H1 (cell line): ENCODE measurements at regions not wholly inside any gene's neighbourhood (a gene's known extent, or its start where the extent isn't known, plus 50 kb on each side); places are given as distances from the start of the nearest gene placed in this dataset.

Source experiments
- CTCF ChIA-PET: fragments of 300-600 bp; sonication (Branson Sonifier 250); formaldehyde crosslinking; loops from one replicate; lab custom pipeline; 2021; ENCODE audit not compliant: partially characterized antibody; lab: Charles Lee
- POLR2A ChIA-PET: fragments of 300-600 bp; sonication (Branson Sonifier 250); formaldehyde crosslinking; loops from one replicate; lab custom pipeline; 2021; ENCODE audit warnings: inconsistent platforms; ENCODE audit not compliant: partially characterized antibody; lab: Charles Lee
- DNase-seq, 2 experiments: peaks; one replicate each; pipeline versions ENCODE4 v3.0.0 to v3.0.0-alpha.2; 2010 to 2022; ENCODE audit warnings: low spot score in 2 of 2, low read depth in 1 of 2, mixed read lengths in 1 of 2
- FAIRE-seq: peaks from 2 replicates; lab custom pipeline; 2011; peaks lifted over from hg19 to GRCh38; lab: Jason Lieb, UNC
- H2AFZ ChIP-seq: 2 replicates; pipeline ENCODE4 v1.8.1; 2012; ENCODE audit warnings: low read length, inconsistent platforms
- H2AK5ac ChIP-seq: 2 replicates; pipeline ENCODE4 v1.6.1; 2013; ENCODE audit warnings: low read depth, low read length
- H2BK120ac ChIP-seq: replicated peaks from 2 replicates; pipeline ENCODE3; 2013; ENCODE audit warnings: low read depth, low read length, inconsistent platforms
- H2BK12ac ChIP-seq: 2 replicates; pipeline ENCODE4 v1.6.1; 2013; ENCODE audit warnings: low read depth, low read length
- H2BK15ac ChIP-seq: 2 replicates; pipeline ENCODE4 v1.6.1; 2013; ENCODE audit warnings: low read length
- H2BK20ac ChIP-seq: 2 replicates; pipeline ENCODE4 v1.6.1; 2013; ENCODE audit warnings: low read length
- H2BK5ac ChIP-seq: 2 replicates; pipeline ENCODE4 v1.6.1; 2013; ENCODE audit warnings: low read depth, low read length
- H3K14ac ChIP-seq: 2 replicates; pipeline ENCODE4 v1.6.1; 2013; ENCODE audit warnings: inconsistent platforms; ENCODE audit not compliant: insufficient read length
- H3K18ac ChIP-seq: 2 replicates; pipeline ENCODE4 v1.6.1; 2013; ENCODE audit warnings: low read length; ENCODE audit errors: extremely low read depth
- H3K23ac ChIP-seq: 2 replicates; pipeline ENCODE4 v1.6.1; 2013; ENCODE audit warnings: inconsistent platforms; ENCODE audit not compliant: insufficient read length
- H3K23me2 ChIP-seq: 2 replicates; pipeline ENCODE4 v1.6.1; 2013; ENCODE audit warnings: low read depth, low read length
- H3K27ac ChIP-seq: 2 replicates; pipeline ENCODE4 v1.6.1; 2011; ENCODE audit warnings: low read depth, low read length, inconsistent platforms
- H3K27me3 ChIP-seq, 4 experiments: replicated peaks in 1 of 4; 1 replicate in 1 of 4; 2 replicates in 3 of 4; pipeline versions ENCODE4 v1.6.1 to v1.8.1; 2011 to 2013; ENCODE audit warnings: low read length in 3 of 4, mild to moderate bottlenecking in 3 of 4, inconsistent platforms in 2 of 4, mixed read lengths in 2 of 4, moderate library complexity in 1 of 4; ENCODE audit not compliant: control insufficient read depth in 3 of 4, insufficient read depth in 3 of 4; ENCODE audit errors: extremely low read depth in 1 of 4
- H3K36me3 ChIP-seq, 4 experiments: 2 replicates each; pipeline versions ENCODE4 v1.6.1 to v1.8.1; 2011 to 2013; ENCODE audit warnings: mild to moderate bottlenecking in 4 of 4, low read length in 3 of 4, moderate library complexity in 2 of 4, control low read depth in 1 of 4, inconsistent platforms in 1 of 4; ENCODE audit not compliant: insufficient read depth in 4 of 4, control insufficient read depth in 2 of 4
- H3K4ac ChIP-seq: replicated peaks from 2 replicates; pipeline ENCODE3; 2013; ENCODE audit warnings: low read length, low read depth, mixed read lengths, inconsistent platforms; ENCODE audit not compliant: insufficient read length
- H3K4me1 ChIP-seq, 4 experiments: replicated peaks in 1 of 4; 1 replicate in 1 of 4; 2 replicates in 3 of 4; pipeline versions ENCODE4 v1.6.1 to v1.8.1; 2011 to 2013; ENCODE audit warnings: low read length in 3 of 4, inconsistent platforms in 2 of 4, mixed read lengths in 1 of 4; ENCODE audit not compliant: insufficient read depth in 4 of 4, control insufficient read depth in 3 of 4
- H3K4me2 ChIP-seq, 2 experiments: 2 replicates each; pipeline versions ENCODE4 v1.6.1 to v1.8.1; 2011 to 2013; ENCODE audit warnings: low read depth in 2 of 2, low read length in 2 of 2, control low read depth in 1 of 2, inconsistent platforms in 1 of 2, mild to moderate bottlenecking in 1 of 2; ENCODE audit not compliant: insufficient read depth in 1 of 2
- H3K4me3 ChIP-seq, 4 experiments: fragments of 200-600, 300-600 bp in 1 of 4; sonication (generic), shearing (Covaris generic), sonication (Bioruptor Twin) in 1 of 4; 2 replicates each; pipeline versions ENCODE4 v1.5.1 to v1.8.1; 2011 to 2016; ENCODE audit warnings: low read length in 4 of 4, low read depth in 3 of 4, control low read depth in 2 of 4, inconsistent platforms in 2 of 4, mild to moderate bottlenecking in 2 of 4, mixed read lengths in 1 of 4, moderate library complexity in 1 of 4; ENCODE audit not compliant: insufficient read depth in 2 of 4; ENCODE audit errors: extremely low read depth in 1 of 4
- H3K56ac ChIP-seq: replicated peaks from 2 replicates; pipeline ENCODE3; 2013; ENCODE audit warnings: low read depth, mild to moderate bottlenecking, mixed read lengths, low read length, inconsistent platforms; ENCODE audit not compliant: insufficient read length
- H3K79me1 ChIP-seq: 2 replicates; pipeline ENCODE4 v1.6.1; 2013; ENCODE audit warnings: low read depth, low read length, control low read depth
- H3K79me2 ChIP-seq, 2 experiments: 2 replicates each; pipeline versions ENCODE4 v1.6.1 to v1.8.1; 2012 to 2013; ENCODE audit warnings: low read length in 2 of 2, mild to moderate bottlenecking in 2 of 2, inconsistent platforms in 1 of 2; ENCODE audit not compliant: insufficient read depth in 2 of 2, control insufficient read depth in 1 of 2
- H3K9ac ChIP-seq, 4 experiments: replicated peaks in 1 of 4; 1 replicate in 1 of 4; 2 replicates in 3 of 4; pipeline versions ENCODE4 v1.6.1 to v1.8.1; 2011 to 2013; ENCODE audit warnings: low read depth in 3 of 4, low read length in 3 of 4, control low read depth in 2 of 4, mild to moderate bottlenecking in 2 of 4, moderate library complexity in 2 of 4, inconsistent platforms in 1 of 4; ENCODE audit errors: extremely low read depth in 1 of 4
- H3K9me3 ChIP-seq, 2 experiments: 2 replicates each; pipeline versions ENCODE4 v1.6.1 to v1.8.1; 2012 to 2013; ENCODE audit warnings: mild to moderate bottlenecking in 2 of 2, moderate library complexity in 2 of 2, control low read depth in 1 of 2, inconsistent platforms in 1 of 2, low read depth in 1 of 2, low read length in 1 of 2, mixed read lengths in 1 of 2; ENCODE audit not compliant: insufficient read depth in 2 of 2
- H4K20me1 ChIP-seq, 2 experiments: replicated peaks in 1 of 2; 2 replicates each; pipeline versions ENCODE3 to v1.8.1; 2011 to 2013; ENCODE audit warnings: inconsistent platforms in 2 of 2, low read length in 2 of 2, mild to moderate bottlenecking in 1 of 2; ENCODE audit not compliant: insufficient read depth in 2 of 2, control insufficient read depth in 1 of 2
- H4K5ac ChIP-seq: 2 replicates; pipeline ENCODE4 v1.6.1; 2013; ENCODE audit warnings: low read length, low read depth, mixed read lengths, inconsistent platforms; ENCODE audit not compliant: insufficient read length
- H4K8ac ChIP-seq: 2 replicates; pipeline ENCODE4 v1.8.0; 2013; ENCODE audit warnings: mild to moderate bottlenecking, moderate library complexity, low read length, inconsistent platforms; ENCODE audit not compliant: insufficient read depth; ENCODE audit errors: extremely low read depth
- H4K91ac ChIP-seq: replicated peaks from 2 replicates; pipeline ENCODE3; 2013; ENCODE audit warnings: low read length, mixed read lengths, inconsistent platforms; ENCODE audit not compliant: insufficient read length
- CBX8 ChIP-seq: fragments of 300-800, 300-1000 bp; sonication (generic); IDR thresholded peaks from 2 replicates; pipeline ENCODE4 v1.7.1; 2016; ENCODE audit warnings: low read depth, low read length, borderline replicate concordance
- CHD2 ChIP-seq: IDR thresholded peaks from 2 replicates; pipeline ENCODE4 v1.6.1; 2012; ENCODE audit warnings: low read length, improper control_type of control experiment
- JUND ChIP-seq: IDR thresholded peaks from 2 replicates; pipeline ENCODE4 v1.6.1; 2011; ENCODE audit warnings: mild to moderate bottlenecking, improper control_type of control experiment, low read length
- POLR2A ChIP-seq, 2 experiments: IDR thresholded peaks; 1 replicate in 1 of 2; 2 replicates in 1 of 2; pipeline ENCODE4 v1.6.1; 2011; ENCODE audit warnings: low read depth in 2 of 2, low read length in 2 of 2, mild to moderate bottlenecking in 2 of 2; ENCODE audit errors: control extremely low read depth in 1 of 2
- RXRA ChIP-seq: IDR thresholded peaks from 2 replicates; pipeline ENCODE4 v1.6.1; 2011; ENCODE audit warnings: low read depth, mild to moderate bottlenecking, low read length, moderate library complexity; ENCODE audit not compliant: insufficient read depth
- SAP30 ChIP-seq: fragments of 300-600 bp; sonication (generic); IDR thresholded peaks from 2 replicates; pipeline ENCODE4 v1.7.1; 2012; ENCODE audit warnings: low read length, moderate library complexity, mild to moderate bottlenecking, inconsistent platforms; ENCODE audit not compliant: insufficient read depth, insufficient replicate concordance
- WGBS, 2 experiments: shearing (Covaris generic) in 1 of 2; methylation state at CpG; one replicate each; pipeline versions ENCODE4 v1.1.6 to v1.1.7; 2013 to 2015; ENCODE audit warnings: low lambda C conversion rate in 2 of 2, mixed read lengths in 2 of 2, inconsistent platforms in 1 of 2, low coverage in 1 of 2, missing lambda C conversion rate in 1 of 2; ENCODE audit not compliant: insufficient replicate concordance in 2 of 2, insufficient coverage in 1 of 2, insufficient read length in 1 of 2; ENCODE audit errors: extremely low coverage in 1 of 2, missing lambda C conversion rate in 1 of 2; 5-methylcytosine and 5-hydroxymethylcytosine counted together
- TF ChIP-seq, protein P1 (sequence below): IDR thresholded peaks from 2 replicates; pipeline ENCODE4 v1.6.1; 2011; ENCODE audit warnings: low read length, improper control_type of control experiment
- TF ChIP-seq, protein P2 (sequence below): IDR thresholded peaks from 2 replicates; pipeline ENCODE4 v1.6.1; 2012; ENCODE audit warnings: low read length, inconsistent platforms
- TF ChIP-seq, protein P3 (sequence below): IDR thresholded peaks from 2 replicates; pipeline ENCODE4 v1.6.1; 2012; ENCODE audit warnings: inconsistent platforms

- TF ChIP-seq CHD2, result no peak
- TF ChIP-seq POLR2A (IDR thresholded peaks at IDR 0.05; ENCODE audit: control extremely low read depth in 1 of 2, low read depth in 2 of 2, low read length in 2 of 2), result no peak
- TF ChIP-seq JUND, result no peak
- TF ChIP-seq RXRA, result no peak
- TF ChIP-seq, protein P1, sequence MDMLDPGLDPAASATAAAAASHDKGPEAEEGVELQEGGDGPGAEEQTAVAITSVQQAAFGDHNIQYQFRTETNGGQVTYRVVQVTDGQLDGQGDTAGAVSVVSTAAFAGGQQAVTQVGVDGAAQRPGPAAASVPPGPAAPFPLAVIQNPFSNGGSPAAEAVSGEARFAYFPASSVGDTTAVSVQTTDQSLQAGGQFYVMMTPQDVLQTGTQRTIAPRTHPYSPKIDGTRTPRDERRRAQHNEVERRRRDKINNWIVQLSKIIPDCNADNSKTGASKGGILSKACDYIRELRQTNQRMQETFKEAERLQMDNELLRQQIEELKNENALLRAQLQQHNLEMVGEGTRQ, result no peak
- TF ChIP-seq, protein P2, sequence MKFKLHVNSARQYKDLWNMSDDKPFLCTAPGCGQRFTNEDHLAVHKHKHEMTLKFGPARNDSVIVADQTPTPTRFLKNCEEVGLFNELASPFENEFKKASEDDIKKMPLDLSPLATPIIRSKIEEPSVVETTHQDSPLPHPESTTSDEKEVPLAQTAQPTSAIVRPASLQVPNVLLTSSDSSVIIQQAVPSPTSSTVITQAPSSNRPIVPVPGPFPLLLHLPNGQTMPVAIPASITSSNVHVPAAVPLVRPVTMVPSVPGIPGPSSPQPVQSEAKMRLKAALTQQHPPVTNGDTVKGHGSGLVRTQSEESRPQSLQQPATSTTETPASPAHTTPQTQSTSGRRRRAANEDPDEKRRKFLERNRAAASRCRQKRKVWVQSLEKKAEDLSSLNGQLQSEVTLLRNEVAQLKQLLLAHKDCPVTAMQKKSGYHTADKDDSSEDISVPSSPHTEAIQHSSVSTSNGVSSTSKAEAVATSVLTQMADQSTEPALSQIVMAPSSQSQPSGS, result no peak
- TF ChIP-seq SAP30, result no peak
- TF ChIP-seq, protein P3, sequence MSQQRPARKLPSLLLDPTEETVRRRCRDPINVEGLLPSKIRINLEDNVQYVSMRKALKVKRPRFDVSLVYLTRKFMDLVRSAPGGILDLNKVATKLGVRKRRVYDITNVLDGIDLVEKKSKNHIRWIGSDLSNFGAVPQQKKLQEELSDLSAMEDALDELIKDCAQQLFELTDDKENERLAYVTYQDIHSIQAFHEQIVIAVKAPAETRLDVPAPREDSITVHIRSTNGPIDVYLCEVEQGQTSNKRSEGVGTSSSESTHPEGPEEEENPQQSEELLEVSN, result no peak
- TF ChIP-seq CBX8, result no peak
- no peaks in the 10 kb centered on the region for H3K79me2 ChIP-seq
Observed at GRCh38 chr7:84941936-84942335, 244.9 kb downstream of the SEMA3D start.

More at GRCh38 chr7:84941936-84942335, 244.9 kb downstream of the SEMA3D start:
- no peak overlapping the region for H2AFZ ChIP-seq
- H4K8ac ChIP-seq, result no peak overlapping the region
- H3K4me3 ChIP-seq, result no peak overlapping the region
- no peak for DNase-seq
- no peak overlapping the region for H3K9ac ChIP-seq
- H2BK120ac ChIP-seq, result no peak overlapping the region
- H3K36me3 ChIP-seq, result no peaks in the 10 kb centered on the region
- no peak overlapping the region for H3K18ac ChIP-seq
- no peak for FAIRE-seq
- no peaks in the 10 kb centered on the region for H4K20me1 ChIP-seq
- WGBS, 2 experiments, result 83% methylated on average over 4 of the region's 4 CpGs; no CpG with 5 or more reads in 1 of the 2 experiments
- POLR2A ChIA-PET, result no interaction called here
- CTCF ChIA-PET, result interaction anchor here (0.7 kb wide), 1 partner anchor 10 kb away, joined by 4 read pairs; no protein-coding TSS in a partner anchor
- H3K27me3 ChIP-seq, result no peaks in the 10 kb centered on the region
- H2BK15ac ChIP-seq, result no peak overlapping the region
- H2BK12ac ChIP-seq, result no peak overlapping the region
- H4K91ac ChIP-seq, result no peak overlapping the region
- no peak overlapping the region for H2BK20ac ChIP-seq
- H3K23me2 ChIP-seq, result no peaks in the 10 kb centered on the region
- no peak overlapping the region for H3K4ac ChIP-seq
- H3K27ac ChIP-seq, result no peak overlapping the region
- H3K56ac ChIP-seq, result no peak overlapping the region
- no peaks in the 10 kb centered on the region for H3K4me1 ChIP-seq
- H2BK5ac ChIP-seq, result no peak overlapping the region
- no peak overlapping the region for H3K4me2 ChIP-seq
- H3K9me3 ChIP-seq, result no peaks in the 10 kb centered on the region
- H4K5ac ChIP-seq, result no peak overlapping the region
- no peaks in the 10 kb centered on the region for H3K79me1 ChIP-seq
- no peak overlapping the region for H3K23ac ChIP-seq
- no peak overlapping the region for H3K14ac ChIP-seq
- H2AK5ac ChIP-seq, result no peak overlapping the region
